IMR-90 (cell line): ENCODE measurements at regions not wholly inside any gene's neighbourhood (a gene's known extent, or its start where the extent isn't known, plus 50 kb on each side); places are given as distances from the start of the nearest gene placed in this dataset.

Experiments used
- ATAC-seq: fragments of 200-7000 bp; cut with Tn5 transposase; 2 replicates; pipeline ENCODE4 v1.9.1; 2020; ENCODE audit warnings: low read depth, mild to moderate bottlenecking, moderate library complexity
- BruUV-seq: library from RNA; stranded (reverse); fragments of 400-500 nt; replicated peaks from 2 replicates; lab custom pipeline; 2021; lab: Mats Ljungman, UMichigan
- CTCF ChIA-PET: fragments of 300-600 bp; formaldehyde crosslinking; extraction: SDS; loops from one replicate; lab custom pipeline; 2021; ENCODE audit warnings: antibody characterized with exemption; lab: Yijun Ruan, JAX
- POLR2A ChIA-PET: fragments of 300-600 bp; sonication (Branson Sonifier 250); formaldehyde crosslinking; loops from one replicate; lab custom pipeline; 2022; ENCODE audit warnings: antibody characterized with exemption; ENCODE audit not compliant: unreplicated experiment; lab: Charles Lee
- DNase-seq: peaks from one replicate; pipeline ENCODE4 v3.0.0; 2013
- H2AFZ ChIP-seq: replicated peaks from 2 replicates; pipeline ENCODE3; 2013; ENCODE audit warnings: low read length, mild to moderate bottlenecking; ENCODE audit not compliant: poor library complexity
- H2AK5ac ChIP-seq: 2 replicates; pipeline ENCODE4 v1.6.1; 2013; ENCODE audit warnings: low read depth, low read length, inconsistent platforms
- H2AK9ac ChIP-seq: replicated peaks from 2 replicates; pipeline ENCODE3; 2013; ENCODE audit warnings: mild to moderate bottlenecking, low read depth, low read length, moderate library complexity; ENCODE audit not compliant: poor library complexity
- H2BK120ac ChIP-seq: 2 replicates; pipeline ENCODE4 v1.6.1; 2013; ENCODE audit warnings: low read depth, low read length, inconsistent platforms
- H2BK15ac ChIP-seq: 3 replicates; pipeline ENCODE4 v1.6.1; 2013; ENCODE audit warnings: low read depth, low read length, inconsistent platforms
- H2BK20ac ChIP-seq: 2 replicates; pipeline ENCODE4 v1.6.1; 2013; ENCODE audit warnings: low read depth, mild to moderate bottlenecking, inconsistent platforms, low read length, moderate library complexity
- H2BK5ac ChIP-seq: 2 replicates; pipeline ENCODE4 v1.6.1; 2013; ENCODE audit warnings: mild to moderate bottlenecking, low read depth, low read length, inconsistent platforms; ENCODE audit not compliant: poor library complexity, severe bottlenecking
- H3K14ac ChIP-seq: replicated peaks from 2 replicates; pipeline ENCODE4 v1.6.1; 2013; ENCODE audit warnings: low read depth, low read length, inconsistent platforms
- H3K18ac ChIP-seq: 2 replicates; pipeline ENCODE4 v1.6.1; 2013; ENCODE audit warnings: low read depth, low read length, control low read depth
- H3K23ac ChIP-seq: 2 replicates; pipeline ENCODE4 v1.6.1; 2013; ENCODE audit warnings: low read depth, low read length, inconsistent platforms
- H3K27ac ChIP-seq: 2 replicates; pipeline ENCODE4 v1.5.1; 2013; ENCODE audit warnings: mild to moderate bottlenecking, control low read depth, low read length; ENCODE audit not compliant: insufficient read depth
- H3K27me3 ChIP-seq: 2 replicates; pipeline ENCODE4 v1.6.1; 2013; ENCODE audit warnings: low read length; ENCODE audit not compliant: control insufficient read depth, insufficient read depth
- H3K36me3 ChIP-seq: 2 replicates; pipeline ENCODE4 v1.6.1; 2013; ENCODE audit warnings: low read length, mixed read lengths; ENCODE audit not compliant: control insufficient read depth, insufficient read depth
- H3K4ac ChIP-seq: 2 replicates; pipeline ENCODE4 v1.6.1; 2013; ENCODE audit warnings: low read depth, low read length, inconsistent platforms
- H3K4me1 ChIP-seq: 2 replicates; pipeline ENCODE4 v1.6.1; 2013; ENCODE audit warnings: low read length, mixed read lengths; ENCODE audit not compliant: control insufficient read depth, insufficient read depth
- H3K4me2 ChIP-seq: 2 replicates; pipeline ENCODE4 v1.6.1; 2013; ENCODE audit warnings: low read depth, mild to moderate bottlenecking, control low read depth, low read length, moderate library complexity
- H3K4me3 ChIP-seq: 2 replicates; pipeline ENCODE4 v1.5.1; 2013; ENCODE audit warnings: low read depth, mild to moderate bottlenecking, control low read depth, low read length, moderate library complexity; ENCODE audit not compliant: insufficient read depth
- H3K56ac ChIP-seq: 2 replicates; pipeline ENCODE4 v1.6.1; 2013; ENCODE audit warnings: low read length, inconsistent platforms; ENCODE audit not compliant: insufficient read depth; ENCODE audit errors: extremely low read depth
- H3K79me1 ChIP-seq, 2 experiments: 2 replicates each; pipeline ENCODE4 v1.6.1; 2013; ENCODE audit warnings: low read length in 2 of 2, inconsistent platforms in 1 of 2, low read depth in 1 of 2
- H3K9ac ChIP-seq: 2 replicates; pipeline ENCODE4 v1.6.1; 2013; ENCODE audit warnings: low read depth, low read length, control low read depth
- H3K9me1 ChIP-seq: 2 replicates; pipeline ENCODE4 v1.6.1; 2013; ENCODE audit warnings: low read length, inconsistent platforms; ENCODE audit not compliant: insufficient read depth
- H3K9me3 ChIP-seq: 2 replicates; pipeline ENCODE4 v1.6.1; 2013; ENCODE audit warnings: low read length; ENCODE audit not compliant: control insufficient read depth, insufficient read depth
- H4K20me1 ChIP-seq: 2 replicates; pipeline ENCODE4 v1.6.1; 2013; ENCODE audit warnings: low read length, inconsistent platforms; ENCODE audit not compliant: insufficient read depth
- H4K5ac ChIP-seq: 2 replicates; pipeline ENCODE4 v1.6.1; 2013; ENCODE audit warnings: mild to moderate bottlenecking, low read depth, low read length, control low read depth
- H4K8ac ChIP-seq, 2 experiments: 2 replicates each; pipeline ENCODE4 v1.6.1; 2013; ENCODE audit warnings: low read depth in 2 of 2, low read length in 2 of 2, control low read depth in 1 of 2, inconsistent platforms in 1 of 2
- H4K91ac ChIP-seq: 2 replicates; pipeline ENCODE4 v1.6.1; 2013; ENCODE audit warnings: low read depth, low read length, inconsistent platforms; ENCODE audit not compliant: insufficient read depth
- CEBPB ChIP-seq: IDR thresholded peaks from 2 replicates; pipeline ENCODE4 v1.6.1; 2012; ENCODE audit warnings: low read depth, low read length, improper control_type of control experiment
- FOS ChIP-seq: fragments of 150-350 bp; IDR thresholded peaks from 2 replicates; pipeline ENCODE4 v1.6.1; 2016; ENCODE audit warnings: low read depth, low read length
- NFE2L2 ChIP-seq: fragments of 150-350 bp; IDR thresholded peaks from 2 replicates; pipeline ENCODE4 v1.6.1; 2016; ENCODE audit warnings: low read depth, mild to moderate bottlenecking, low read length
- POLR2A ChIP-seq: IDR thresholded peaks from 2 replicates; pipeline ENCODE4 v1.6.1; 2012; ENCODE audit warnings: mild to moderate bottlenecking, low read depth, low read length
- RAD21 ChIP-seq: IDR thresholded peaks from 2 replicates; pipeline ENCODE4 v1.6.1; 2012; ENCODE audit warnings: low read length, improper control_type of control experiment
- RFX5 ChIP-seq: IDR thresholded peaks from 2 replicates; pipeline ENCODE4 v1.8.0; 2012; ENCODE audit warnings: low read depth, mild to moderate bottlenecking, low read length, moderate library complexity
- SMC3 ChIP-seq: fragments of 150-350 bp; IDR thresholded peaks from 2 replicates; pipeline ENCODE4 v1.6.1; 2016; ENCODE audit warnings: low read depth, mild to moderate bottlenecking, antibody characterized with exemption, low read length, moderate library complexity
- WGBS, 2 experiments: methylation state at CpG; one replicate each; pipeline versions ENCODE4 v1.1.5 to v1.1.7; 2013; ENCODE audit warnings: missing lambda C conversion rate in 2 of 2; ENCODE audit not compliant: insufficient read length in 1 of 2; ENCODE audit errors: extremely low coverage in 2 of 2; 5-methylcytosine and 5-hydroxymethylcytosine counted together
- dilution Hi-C: fragments of 300-500 bp; cut with HindIII; formaldehyde crosslinking; loops from one replicate; pipeline ENCODE4 v1.14.3; 2018; ENCODE audit warnings: low sequenced_read_pairs; ENCODE audit not compliant: unreplicated experiment
- in situ Hi-C: fragments of 300-500 bp; cut with MboI; formaldehyde crosslinking; loops from 3 replicates; pipeline ENCODE4 v1.14.3; 2019; ENCODE audit warnings: low sequenced_read_pairs, inconsistent platforms, mixed read lengths
- intact Hi-C: fragments of 100-400 bp; cut with micrococcal nuclease; formaldehyde crosslinking; loops from 2 replicates; pipeline ENCODE4 v1.10.0; 2022
- TF ChIP-seq, protein P1 (sequence below): fragments of 150-350 bp; IDR thresholded peaks from 2 replicates; pipeline ENCODE4 v1.6.1; 2016; ENCODE audit warnings: low read depth, mild to moderate bottlenecking, low read length, moderate library complexity, borderline replicate concordance
- TF ChIP-seq, protein P2 (sequence below): fragments of 150-350 bp; IDR thresholded peaks from 2 replicates; pipeline ENCODE4 v1.6.1; 2017; ENCODE audit warnings: mild to moderate bottlenecking, antibody characterized with exemption, low read length, low read depth

DNA sequence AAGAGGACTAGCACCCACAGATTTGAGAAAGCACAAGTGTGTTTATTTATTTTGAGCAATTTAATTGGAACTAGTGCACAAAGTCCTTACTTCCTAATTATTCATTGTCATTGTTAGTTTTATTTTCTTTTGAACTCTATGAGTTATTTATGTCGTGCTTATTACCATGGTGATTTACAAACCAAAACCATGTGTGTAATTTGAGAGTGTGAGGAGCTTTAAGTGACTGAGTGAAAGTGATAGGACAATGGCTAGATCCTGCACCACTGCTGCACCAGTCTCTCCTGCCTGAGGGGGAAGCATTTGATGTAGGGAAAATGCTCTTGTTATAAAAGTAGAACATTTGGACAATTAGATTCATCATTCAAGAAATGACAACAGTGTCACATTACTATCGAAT, 172.3 kb upstream of the KLF12 start:
- Histone ChIP-seq H3K14ac (no peak overlapping the region), H3K27ac (no peak overlapping the region), H4K20me1 (no peaks in the 10 kb centered on the region), H4K8ac (no peak overlapping the region), H2AFZ (no peak overlapping the region), H3K79me1 (no peaks in the 10 kb centered on the region), H3K56ac (no peak overlapping the region), H3K18ac (no peak overlapping the region), H2BK15ac (no peak overlapping the region), H3K9me1 (no peaks in the 10 kb centered on the region; the same call in 1 of the 2 replicates), H2BK120ac (no peak overlapping the region), H3K23ac (no peak overlapping the region), H3K4ac (no peak overlapping the region), H3K36me3 (no peaks in the 10 kb centered on the region), H4K5ac (no peak overlapping the region), H4K91ac (no peak overlapping the region), H2AK5ac (no peak overlapping the region), H2BK20ac (no peak overlapping the region), H3K9me3 (no peaks in the 10 kb centered on the region), H2BK5ac (no peak overlapping the region), H2AK9ac (no peak overlapping the region), H3K9ac (no peak overlapping the region), H3K27me3 (no peaks in the 10 kb centered on the region), H3K4me1 (no peaks in the 10 kb centered on the region; the same call in 1 of the 2 replicates), H3K4me2 (no peak overlapping the region), H3K4me3 (no peak overlapping the region)
- dilution Hi-C loops (no loop called here), in situ Hi-C loops (no loop called here), intact Hi-C loops (no loop called here)
- WGBS, 2 experiments, result no CpG with 5 or more reads among the region's 2 CpGs
- ATAC-seq (peak; percentile 66), DNase-seq (peak; percentile 45)
- BruUV-seq, result no TSS peak
- TF ChIP-seq SMC3 (no peak), NFE2L2 (no peak), CEBPB (no peak), FOS (no peak), RFX5 (no peak), POLR2A (no peak), RAD21 (no peak)
- TF ChIP-seq, protein P1, sequence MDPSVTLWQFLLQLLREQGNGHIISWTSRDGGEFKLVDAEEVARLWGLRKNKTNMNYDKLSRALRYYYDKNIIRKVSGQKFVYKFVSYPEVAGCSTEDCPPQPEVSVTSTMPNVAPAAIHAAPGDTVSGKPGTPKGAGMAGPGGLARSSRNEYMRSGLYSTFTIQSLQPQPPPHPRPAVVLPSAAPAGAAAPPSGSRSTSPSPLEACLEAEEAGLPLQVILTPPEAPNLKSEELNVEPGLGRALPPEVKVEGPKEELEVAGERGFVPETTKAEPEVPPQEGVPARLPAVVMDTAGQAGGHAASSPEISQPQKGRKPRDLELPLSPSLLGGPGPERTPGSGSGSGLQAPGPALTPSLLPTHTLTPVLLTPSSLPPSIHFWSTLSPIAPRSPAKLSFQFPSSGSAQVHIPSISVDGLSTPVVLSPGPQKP, result no peak
- TF ChIP-seq, protein P2, sequence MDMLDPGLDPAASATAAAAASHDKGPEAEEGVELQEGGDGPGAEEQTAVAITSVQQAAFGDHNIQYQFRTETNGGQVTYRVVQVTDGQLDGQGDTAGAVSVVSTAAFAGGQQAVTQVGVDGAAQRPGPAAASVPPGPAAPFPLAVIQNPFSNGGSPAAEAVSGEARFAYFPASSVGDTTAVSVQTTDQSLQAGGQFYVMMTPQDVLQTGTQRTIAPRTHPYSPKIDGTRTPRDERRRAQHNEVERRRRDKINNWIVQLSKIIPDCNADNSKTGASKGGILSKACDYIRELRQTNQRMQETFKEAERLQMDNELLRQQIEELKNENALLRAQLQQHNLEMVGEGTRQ, result no peak
- ChIA-PET CTCF (no interaction called here), POLR2A (no interaction called here)
